Fibroblast of lung (primary cell): ENCODE measurements at regions not wholly inside any gene's neighbourhood (a gene's known extent, or its start where the extent isn't known, plus 50 kb on each side); places are given as distances from the start of the nearest gene placed in this dataset.

ENCODE experiments used
- EZH2 ChIP-seq: IDR thresholded peaks from 2 replicates; pipeline ENCODE4 v1.5.1; 2012; ENCODE audit warnings: low read length, control low read depth, mild to moderate bottlenecking; ENCODE audit errors: missing control alignments
- TF ChIP-seq, protein P1 (sequence below), 2 donors: IDR thresholded peaks in 1 of 2; conservative IDR thresholded peaks in 1 of 2; 1 replicate in 1 of 2; 2 replicates in 1 of 2; pipeline ENCODE4 v1.5.1; 2011 to 2012; ENCODE audit warnings: low read length in 2 of 2, control low read depth in 1 of 2, inconsistent platforms in 1 of 2, low read depth in 1 of 2, mild to moderate bottlenecking in 1 of 2

GRCh38 chr9:29981013-29981412, 2403.4 kb upstream of the ACO1 start:
- TF ChIP-seq, protein P1, sequence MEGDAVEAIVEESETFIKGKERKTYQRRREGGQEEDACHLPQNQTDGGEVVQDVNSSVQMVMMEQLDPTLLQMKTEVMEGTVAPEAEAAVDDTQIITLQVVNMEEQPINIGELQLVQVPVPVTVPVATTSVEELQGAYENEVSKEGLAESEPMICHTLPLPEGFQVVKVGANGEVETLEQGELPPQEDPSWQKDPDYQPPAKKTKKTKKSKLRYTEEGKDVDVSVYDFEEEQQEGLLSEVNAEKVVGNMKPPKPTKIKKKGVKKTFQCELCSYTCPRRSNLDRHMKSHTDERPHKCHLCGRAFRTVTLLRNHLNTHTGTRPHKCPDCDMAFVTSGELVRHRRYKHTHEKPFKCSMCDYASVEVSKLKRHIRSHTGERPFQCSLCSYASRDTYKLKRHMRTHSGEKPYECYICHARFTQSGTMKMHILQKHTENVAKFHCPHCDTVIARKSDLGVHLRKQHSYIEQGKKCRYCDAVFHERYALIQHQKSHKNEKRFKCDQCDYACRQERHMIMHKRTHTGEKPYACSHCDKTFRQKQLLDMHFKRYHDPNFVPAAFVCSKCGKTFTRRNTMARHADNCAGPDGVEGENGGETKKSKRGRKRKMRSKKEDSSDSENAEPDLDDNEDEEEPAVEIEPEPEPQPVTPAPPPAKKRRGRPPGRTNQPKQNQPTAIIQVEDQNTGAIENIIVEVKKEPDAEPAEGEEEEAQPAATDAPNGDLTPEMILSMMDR (conservative IDR thresholded peaks at IDR 0.05 in 1 of 2, IDR thresholded peaks at IDR 0.05 in 1 of 2; ENCODE audit: low read depth in 1 of 2, low read length in 2 of 2): no peak
- TF ChIP-seq EZH2: no peak
